ENCODE measurements at regions not wholly inside any gene's neighbourhood (a gene's known extent, or its start where the extent isn't known, plus 50 kb on each side); places are given as distances from the start of the nearest gene placed in this dataset.

GRCh38 chr18:39596221-39596620 lies 2030.6 kb upstream of the CELF4 start:
- Histone ChIP-seq H3K27me3 (ENCODE audit: insufficient read depth, low read length) (no peaks in the 10 kb centered on the region), H3K4me3 (ENCODE audit: low read depth, low read length, poor library complexity, severe bottlenecking) (no peak overlapping the region), H3K9me3 (ENCODE audit: low read length) (no peaks in the 10 kb centered on the region), H3F3A (ENCODE audit: insufficient read depth, low read length) (no peaks in the 10 kb centered on the region), H3K79me2 (ENCODE audit: insufficient read depth, low read length) (no peaks in the 10 kb centered on the region), H3K9me2 (ENCODE audit: low read depth, low read length) (no peaks in the 10 kb centered on the region), H3K4me1 (ENCODE audit: insufficient read depth, low read length, severe bottlenecking) (no peaks in the 10 kb centered on the region), H4K20me1 (ENCODE audit: insufficient read depth, low read length) (no peaks in the 10 kb centered on the region), H2AFZ (ENCODE audit: low read length) (no peak overlapping the region), H3K36me3 (ENCODE audit: insufficient read depth, low read length) (no peaks in the 10 kb centered on the region), H3K9ac (ENCODE audit: low read length) (no peak overlapping the region), H3K27ac (ENCODE audit: low read depth, low read length, poor library complexity, severe bottlenecking) (no peak overlapping the region), H3K4me2 (ENCODE audit: low read length) (no peak overlapping the region)
- no peak for TF ChIP-seq EZH2 (IDR thresholded peaks at IDR 0.05; ENCODE audit: borderline replicate concordance, low read length)
- TF ChIP-seq, protein P1, sequence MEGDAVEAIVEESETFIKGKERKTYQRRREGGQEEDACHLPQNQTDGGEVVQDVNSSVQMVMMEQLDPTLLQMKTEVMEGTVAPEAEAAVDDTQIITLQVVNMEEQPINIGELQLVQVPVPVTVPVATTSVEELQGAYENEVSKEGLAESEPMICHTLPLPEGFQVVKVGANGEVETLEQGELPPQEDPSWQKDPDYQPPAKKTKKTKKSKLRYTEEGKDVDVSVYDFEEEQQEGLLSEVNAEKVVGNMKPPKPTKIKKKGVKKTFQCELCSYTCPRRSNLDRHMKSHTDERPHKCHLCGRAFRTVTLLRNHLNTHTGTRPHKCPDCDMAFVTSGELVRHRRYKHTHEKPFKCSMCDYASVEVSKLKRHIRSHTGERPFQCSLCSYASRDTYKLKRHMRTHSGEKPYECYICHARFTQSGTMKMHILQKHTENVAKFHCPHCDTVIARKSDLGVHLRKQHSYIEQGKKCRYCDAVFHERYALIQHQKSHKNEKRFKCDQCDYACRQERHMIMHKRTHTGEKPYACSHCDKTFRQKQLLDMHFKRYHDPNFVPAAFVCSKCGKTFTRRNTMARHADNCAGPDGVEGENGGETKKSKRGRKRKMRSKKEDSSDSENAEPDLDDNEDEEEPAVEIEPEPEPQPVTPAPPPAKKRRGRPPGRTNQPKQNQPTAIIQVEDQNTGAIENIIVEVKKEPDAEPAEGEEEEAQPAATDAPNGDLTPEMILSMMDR (IDR thresholded peaks at IDR 0.05; ENCODE audit: low read length): no peak

DNA sequence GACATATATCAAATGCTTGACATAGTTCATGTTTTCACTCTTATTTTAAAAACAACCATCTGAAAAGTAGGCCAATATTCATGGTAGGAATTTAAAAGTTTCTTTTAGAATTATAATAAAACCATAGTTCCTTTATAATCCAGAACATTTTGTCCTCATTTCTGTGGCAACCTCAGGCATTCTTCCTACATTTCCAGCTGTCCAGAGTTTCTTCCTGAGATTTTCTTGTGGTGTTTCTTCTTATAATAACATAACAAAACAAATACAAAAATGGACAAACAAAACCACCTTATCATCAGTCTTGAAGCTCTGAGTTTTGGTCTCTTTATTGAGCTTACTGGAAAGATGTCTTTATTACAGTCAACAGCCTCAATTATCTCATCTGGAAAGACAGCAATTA lies 2028.6 kb upstream of the CELF4 start:
- Histone ChIP-seq H3K4me3 (ENCODE audit: low read depth, low read length, poor library complexity, severe bottlenecking) (no peak overlapping the region), H3F3A (ENCODE audit: insufficient read depth, low read length) (no peaks in the 10 kb centered on the region), H3K36me3 (ENCODE audit: insufficient read depth, low read length) (no peaks in the 10 kb centered on the region), H2AFZ (ENCODE audit: low read length) (no peak overlapping the region), H3K9me3 (ENCODE audit: low read length) (no peaks in the 10 kb centered on the region), H3K4me1 (ENCODE audit: insufficient read depth, low read length, severe bottlenecking) (no peaks in the 10 kb centered on the region), H3K27ac (ENCODE audit: low read depth, low read length, poor library complexity, severe bottlenecking) (no peak overlapping the region), H3K9me2 (ENCODE audit: low read depth, low read length) (no peaks in the 10 kb centered on the region), H3K27me3 (ENCODE audit: insufficient read depth, low read length) (no peaks in the 10 kb centered on the region), H3K79me2 (ENCODE audit: insufficient read depth, low read length) (no peaks in the 10 kb centered on the region), H4K20me1 (ENCODE audit: insufficient read depth, low read length) (no peaks in the 10 kb centered on the region), H3K4me2 (ENCODE audit: low read length) (no peak overlapping the region), H3K9ac (ENCODE audit: low read length) (no peak overlapping the region)
- TF ChIP-seq EZH2 (IDR thresholded peaks at IDR 0.05; ENCODE audit: borderline replicate concordance, low read length): no peak
- TF ChIP-seq, protein P1 (IDR thresholded peaks at IDR 0.05; ENCODE audit: low read length): no peak

DNA sequence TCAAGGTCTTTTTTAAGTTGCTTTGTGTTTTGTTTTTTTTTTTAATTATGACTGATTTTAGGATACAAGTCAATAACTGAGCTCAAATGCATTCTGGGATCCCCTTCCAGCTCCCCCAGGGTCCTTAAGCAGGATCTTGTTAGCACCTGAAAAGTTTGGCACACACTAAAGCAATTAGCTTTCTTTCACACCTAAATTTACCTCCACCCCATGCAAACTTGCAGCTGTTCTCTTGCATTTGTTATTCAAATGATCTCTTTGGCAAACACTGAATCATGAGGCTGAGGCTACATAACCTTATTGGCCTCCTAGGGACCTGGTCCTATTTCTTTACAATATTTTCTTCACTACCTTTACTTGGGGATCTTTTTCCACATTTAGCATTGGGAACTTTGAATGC lies 2026.1 kb upstream of the CELF4 start:
- Histone ChIP-seq H3K79me2 (ENCODE audit: insufficient read depth, low read length) (no peaks in the 10 kb centered on the region), H4K20me1 (ENCODE audit: insufficient read depth, low read length) (no peaks in the 10 kb centered on the region), H2AFZ (ENCODE audit: low read length) (no peak overlapping the region), H3K36me3 (ENCODE audit: insufficient read depth, low read length) (no peaks in the 10 kb centered on the region), H3K27ac (ENCODE audit: low read depth, low read length, poor library complexity, severe bottlenecking) (no peak overlapping the region), H3K27me3 (ENCODE audit: insufficient read depth, low read length) (no peaks in the 10 kb centered on the region), H3K4me2 (ENCODE audit: low read length) (no peak overlapping the region), H3F3A (ENCODE audit: insufficient read depth, low read length) (no peaks in the 10 kb centered on the region), H3K9ac (ENCODE audit: low read length) (no peak overlapping the region), H3K4me1 (ENCODE audit: insufficient read depth, low read length, severe bottlenecking) (no peaks in the 10 kb centered on the region), H3K9me2 (ENCODE audit: low read depth, low read length) (no peaks in the 10 kb centered on the region), H3K9me3 (ENCODE audit: low read length) (no peaks in the 10 kb centered on the region), H3K4me3 (ENCODE audit: low read depth, low read length, poor library complexity, severe bottlenecking) (no peak overlapping the region)
- no peak for TF ChIP-seq EZH2 (IDR thresholded peaks at IDR 0.05; ENCODE audit: borderline replicate concordance, low read length)
- TF ChIP-seq, protein P1 (IDR thresholded peaks at IDR 0.05; ENCODE audit: low read length): no peak
